ENCODE measurements at regions not wholly inside any gene's neighbourhood (a gene's known extent, or its start where the extent isn't known, plus 50 kb on each side); places are given as distances from the start of the nearest gene placed in this dataset.

DNA sequence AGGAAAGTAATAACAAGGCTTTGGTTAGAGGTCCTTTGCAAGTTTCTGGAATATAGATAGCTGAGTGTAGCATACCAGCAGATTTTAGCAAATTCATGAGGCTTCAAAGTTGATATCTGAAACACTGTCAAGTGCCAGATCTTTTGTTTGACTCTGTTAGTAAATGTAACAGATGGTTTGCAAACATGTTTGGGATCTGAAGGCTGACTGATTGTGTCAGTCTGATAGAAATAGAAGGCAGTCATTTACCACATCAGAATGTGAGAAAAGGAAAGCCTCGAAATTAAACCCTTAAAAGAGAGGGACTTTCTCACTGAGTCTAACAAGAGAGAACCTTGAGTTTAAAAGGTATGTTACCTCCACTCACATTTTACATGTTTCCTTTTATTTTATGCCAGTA, 371.5 kb downstream of the KIF2B start:
- no peak for TF ChIP-seq EZH2 (IDR thresholded peaks at IDR 0.05; ENCODE audit: low read length, missing control alignments)
- TF ChIP-seq, protein P1, sequence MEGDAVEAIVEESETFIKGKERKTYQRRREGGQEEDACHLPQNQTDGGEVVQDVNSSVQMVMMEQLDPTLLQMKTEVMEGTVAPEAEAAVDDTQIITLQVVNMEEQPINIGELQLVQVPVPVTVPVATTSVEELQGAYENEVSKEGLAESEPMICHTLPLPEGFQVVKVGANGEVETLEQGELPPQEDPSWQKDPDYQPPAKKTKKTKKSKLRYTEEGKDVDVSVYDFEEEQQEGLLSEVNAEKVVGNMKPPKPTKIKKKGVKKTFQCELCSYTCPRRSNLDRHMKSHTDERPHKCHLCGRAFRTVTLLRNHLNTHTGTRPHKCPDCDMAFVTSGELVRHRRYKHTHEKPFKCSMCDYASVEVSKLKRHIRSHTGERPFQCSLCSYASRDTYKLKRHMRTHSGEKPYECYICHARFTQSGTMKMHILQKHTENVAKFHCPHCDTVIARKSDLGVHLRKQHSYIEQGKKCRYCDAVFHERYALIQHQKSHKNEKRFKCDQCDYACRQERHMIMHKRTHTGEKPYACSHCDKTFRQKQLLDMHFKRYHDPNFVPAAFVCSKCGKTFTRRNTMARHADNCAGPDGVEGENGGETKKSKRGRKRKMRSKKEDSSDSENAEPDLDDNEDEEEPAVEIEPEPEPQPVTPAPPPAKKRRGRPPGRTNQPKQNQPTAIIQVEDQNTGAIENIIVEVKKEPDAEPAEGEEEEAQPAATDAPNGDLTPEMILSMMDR (conservative IDR thresholded peaks at IDR 0.05 in 1 of 2, IDR thresholded peaks at IDR 0.05 in 1 of 2; ENCODE audit: low read depth in 1 of 2, low read length in 2 of 2): no peak
